Activated CD4-positive, alpha-beta T cell treated with anti-CD3 and anti-CD28 coated beads, Interleukin-2, amount 50 U/mL, for 1 hour (primary cell): ENCODE measurements at regions not wholly inside any gene's neighbourhood (a gene's known extent, or its start where the extent isn't known, plus 50 kb on each side); places are given as distances from the start of the nearest gene placed in this dataset.
"Not testable (repeated sequence)": the region's sequence is repeated elsewhere in the genome, so short reads cannot be mapped to it uniquely, and the experiment has no call there.

Experiments used
- DNase-seq: peaks from one replicate; pipeline ENCODE4 v3.0.0-alpha.2; 2020

DNA sequence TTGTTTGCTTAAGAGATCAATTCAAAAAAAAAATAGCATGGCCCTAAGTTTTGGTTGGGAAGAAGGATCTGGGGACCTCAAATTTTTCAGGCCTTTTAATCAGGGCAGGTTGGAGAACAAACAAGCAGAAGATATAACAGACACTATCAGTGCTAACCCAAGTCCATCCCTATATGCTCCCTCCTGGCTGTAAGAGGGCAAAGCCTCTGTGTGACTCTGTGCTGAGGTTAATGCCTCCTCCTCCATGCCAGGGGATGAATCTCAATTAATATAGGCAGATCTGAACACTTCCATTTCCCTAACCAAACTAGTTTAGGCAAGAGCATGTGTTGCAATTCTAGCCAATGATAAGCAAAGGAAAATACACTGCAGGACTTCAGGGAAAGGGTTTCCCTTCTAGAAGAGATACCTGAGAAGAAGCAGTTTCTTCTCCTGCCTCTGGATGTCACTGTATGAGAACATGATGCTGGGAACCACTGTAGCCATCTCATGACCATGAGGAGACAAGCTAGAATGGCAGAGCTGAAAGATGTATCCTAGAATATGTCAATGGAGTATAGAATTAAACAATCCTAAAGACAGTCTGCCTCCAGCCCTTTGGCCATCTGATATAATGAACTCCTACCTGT, 76.0 kb downstream of the CHD9NB start:
- DNase-seq, result no peak

DNA sequence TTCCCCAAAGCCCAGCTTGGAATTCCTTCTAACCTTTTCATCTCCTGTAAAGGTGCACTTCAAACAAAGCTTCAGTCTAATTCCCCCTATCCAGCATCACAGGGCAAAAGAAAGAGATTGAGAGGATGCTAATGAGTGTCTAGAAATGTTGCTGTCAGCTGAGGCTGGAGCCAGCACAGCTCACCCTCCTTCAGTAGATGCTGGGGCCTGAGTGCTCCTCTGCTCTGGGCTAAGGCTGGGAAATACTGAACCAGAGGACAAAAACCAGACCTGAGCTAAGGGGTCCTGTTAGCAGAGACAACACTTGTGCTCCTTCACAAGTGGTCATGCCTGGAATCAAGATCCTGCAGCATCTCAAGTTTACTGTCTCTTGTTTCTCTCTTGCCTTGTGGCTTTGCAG, 85.0 kb downstream of the CHD9NB start:
- no peak for DNase-seq

DNA sequence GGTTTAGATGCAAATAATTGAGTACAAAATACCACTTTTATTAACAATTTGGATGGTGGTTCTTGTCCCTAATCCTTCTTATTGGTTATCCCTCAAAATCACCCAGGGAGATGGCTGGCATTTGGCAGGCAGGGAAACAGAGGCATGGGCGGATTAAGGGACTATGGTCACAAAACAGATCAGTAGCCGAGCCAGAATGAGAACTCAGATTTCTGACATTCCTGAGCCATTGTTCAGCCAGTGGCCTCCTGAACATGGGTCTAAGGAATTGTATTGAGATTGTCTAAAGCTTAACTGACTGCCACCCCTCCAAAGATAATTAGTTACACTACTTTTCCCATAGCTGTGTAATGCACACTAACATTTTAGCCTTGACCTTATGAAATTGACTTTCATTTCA, 88.4 kb downstream of the CHD9NB start:
- DNase-seq, result no peak

DNA sequence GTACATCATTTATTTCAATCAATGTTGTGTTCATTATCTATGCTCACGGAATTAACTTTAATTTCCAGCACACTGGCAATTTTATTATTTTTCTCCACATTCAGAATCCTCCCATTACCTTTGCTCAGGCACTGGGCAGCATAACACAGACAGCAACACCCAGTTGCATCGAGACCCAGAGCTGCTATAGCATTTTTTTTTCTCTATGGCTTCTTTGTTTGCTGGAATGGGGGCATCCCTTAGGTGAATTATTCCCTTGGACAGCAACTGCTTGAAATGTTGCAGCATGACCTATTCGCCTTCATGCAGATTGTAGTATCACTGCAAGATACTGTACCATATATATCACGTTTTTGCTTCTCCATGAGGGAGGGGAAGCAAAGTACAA, 88.8 kb downstream of the CHD9NB start:
- no peak for DNase-seq

DNA sequence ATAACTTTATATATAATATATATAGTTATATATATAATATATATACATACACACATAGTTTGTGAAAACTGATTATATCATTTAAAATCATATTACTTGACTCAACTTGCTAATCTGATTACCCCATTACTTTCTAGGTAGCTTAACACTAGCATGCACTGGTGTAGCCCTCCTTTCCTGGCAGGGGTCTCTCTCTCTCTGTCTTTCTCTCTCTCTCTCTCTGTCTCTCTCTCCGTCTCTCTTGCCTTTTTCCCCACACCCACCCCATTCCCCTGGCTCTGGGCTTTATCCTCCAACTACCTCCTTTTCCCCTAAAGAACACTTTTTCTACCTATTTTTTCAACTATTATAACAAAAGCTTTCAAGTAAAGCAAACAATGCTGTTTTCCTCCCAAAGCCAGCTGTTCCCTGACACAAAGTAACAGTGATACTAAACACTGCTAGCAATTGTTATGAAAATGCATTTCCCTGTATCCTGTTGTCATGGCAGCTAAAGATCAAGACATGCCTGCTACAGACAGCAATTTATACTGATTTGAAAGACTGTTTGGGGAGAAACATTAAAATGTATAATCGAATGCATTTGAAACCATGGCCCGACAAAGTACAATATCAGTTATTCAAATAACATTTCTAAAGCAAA, 89.4 kb downstream of the CHD9NB start:
- DNase-seq, result no peak

DNA sequence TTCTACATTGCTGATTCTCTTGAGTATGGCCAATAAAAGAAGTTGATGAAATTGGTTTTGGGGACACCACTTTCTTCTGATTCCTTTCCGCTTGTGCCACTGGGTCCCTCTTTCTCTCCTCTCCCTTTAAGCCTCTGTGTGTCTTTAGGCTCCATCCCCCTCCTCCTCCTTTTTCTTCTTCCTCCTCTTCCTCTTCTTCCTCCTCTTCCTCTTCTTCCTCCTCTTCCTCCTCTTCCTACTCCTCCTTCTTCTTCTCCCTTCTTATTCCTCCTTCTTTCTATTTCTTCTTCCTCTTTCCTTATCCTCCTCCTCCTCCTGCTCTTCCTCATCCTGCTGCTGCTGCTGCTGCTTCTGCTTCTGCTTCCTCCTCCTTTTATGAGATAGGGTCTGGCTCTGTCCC, 93.7 kb downstream of the CHD9NB start:
- no peak for DNase-seq

DNA sequence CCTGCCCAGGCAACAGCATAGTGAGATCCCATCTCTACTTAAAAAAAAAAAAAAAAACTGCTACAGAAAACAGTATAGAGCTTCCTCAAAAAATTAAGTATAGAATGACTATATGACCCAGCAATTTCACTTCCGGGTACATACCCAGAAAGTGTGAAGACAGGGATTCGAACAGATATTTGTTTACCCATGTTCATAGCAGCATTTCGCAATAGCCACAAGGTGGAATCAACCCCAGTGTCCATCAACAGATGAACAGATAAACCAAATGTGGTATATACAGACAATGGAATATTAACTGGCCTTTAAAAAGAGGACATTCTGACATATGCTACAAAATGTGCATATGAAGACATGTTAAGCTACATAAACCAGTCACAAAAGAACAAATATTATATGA, 95.5 kb downstream of the CHD9NB start:
- DNase-seq, result no peak

DNA sequence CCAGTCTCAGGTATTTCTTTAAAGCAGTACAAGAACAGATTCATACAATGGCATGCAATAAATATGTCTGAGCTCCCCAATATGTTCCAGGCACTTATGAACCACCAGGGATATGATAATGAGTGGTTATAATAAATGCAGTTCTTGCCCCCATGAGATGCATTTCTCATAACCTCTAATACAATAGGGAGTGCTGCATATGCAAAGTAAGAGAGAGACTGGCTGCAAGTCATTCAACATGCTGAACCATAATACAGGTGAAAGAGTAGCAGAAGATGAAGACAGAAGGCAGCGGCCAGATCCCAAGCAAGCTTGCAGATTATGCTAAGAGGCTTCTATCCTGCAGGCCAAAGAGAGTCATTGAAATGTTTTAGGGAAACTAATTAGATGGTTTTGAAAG, 96.7 kb downstream of the CHD9NB start:
- no peak for DNase-seq

DNA sequence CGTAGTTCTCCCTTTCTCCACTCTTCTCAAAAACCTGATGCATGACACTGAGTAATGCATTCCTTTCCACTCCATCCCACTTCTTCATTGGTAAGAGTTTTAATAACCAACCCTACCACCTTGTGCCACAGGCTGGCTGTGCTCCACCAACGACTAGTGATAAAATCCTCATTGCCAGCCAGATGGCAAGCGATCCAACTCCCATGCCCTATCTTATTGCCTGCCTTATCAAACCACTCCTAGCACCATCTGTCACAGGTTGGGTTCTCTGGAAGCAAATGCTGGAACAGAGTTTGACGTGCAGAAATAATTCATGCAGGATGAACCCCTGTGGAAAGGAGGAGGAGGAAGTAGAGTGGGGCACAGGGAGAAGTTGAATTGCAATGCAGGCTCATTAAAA, 99.5 kb downstream of the CHD9NB start:
- no peak for DNase-seq

DNA sequence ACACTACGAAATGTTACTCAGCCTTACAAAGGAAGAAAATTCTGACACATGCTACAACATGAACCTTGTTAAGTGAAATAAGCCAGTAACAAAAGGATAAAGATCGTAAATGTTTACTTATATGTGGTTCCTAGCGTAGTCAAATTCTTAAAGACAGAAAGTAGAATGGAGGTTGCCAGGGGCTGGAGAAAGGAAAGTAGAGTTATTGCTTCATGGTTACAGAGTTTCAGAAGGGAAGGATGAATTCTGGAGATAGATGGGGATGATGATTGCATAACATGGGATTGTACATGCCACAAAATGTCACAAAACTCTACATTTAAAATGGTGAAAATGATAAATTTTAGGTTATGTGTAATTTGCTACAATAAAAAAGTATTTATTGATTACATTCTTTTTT, 103.8 kb downstream of the CHD9NB start:
- DNase-seq, result no peak

DNA sequence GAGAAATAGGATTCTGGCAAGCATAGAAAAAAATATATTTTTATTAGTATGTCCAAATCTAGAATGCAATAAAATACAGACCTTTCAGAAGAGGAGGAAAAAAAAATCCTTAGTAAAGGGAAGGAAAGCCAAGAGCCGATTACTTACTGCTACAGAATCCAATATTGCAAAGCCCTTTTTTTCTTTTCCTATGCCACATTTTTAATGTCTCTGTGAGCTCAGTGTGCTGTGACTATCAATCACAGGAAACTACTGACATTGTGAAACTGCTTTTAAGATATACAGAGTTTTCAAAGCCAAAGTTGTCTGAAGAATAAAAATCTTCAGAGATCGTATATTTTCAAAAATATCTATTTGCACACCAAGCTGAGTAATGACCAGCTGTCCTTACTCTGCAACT, 120.4 kb downstream of the CHD9NB start:
- no peak for DNase-seq

DNA sequence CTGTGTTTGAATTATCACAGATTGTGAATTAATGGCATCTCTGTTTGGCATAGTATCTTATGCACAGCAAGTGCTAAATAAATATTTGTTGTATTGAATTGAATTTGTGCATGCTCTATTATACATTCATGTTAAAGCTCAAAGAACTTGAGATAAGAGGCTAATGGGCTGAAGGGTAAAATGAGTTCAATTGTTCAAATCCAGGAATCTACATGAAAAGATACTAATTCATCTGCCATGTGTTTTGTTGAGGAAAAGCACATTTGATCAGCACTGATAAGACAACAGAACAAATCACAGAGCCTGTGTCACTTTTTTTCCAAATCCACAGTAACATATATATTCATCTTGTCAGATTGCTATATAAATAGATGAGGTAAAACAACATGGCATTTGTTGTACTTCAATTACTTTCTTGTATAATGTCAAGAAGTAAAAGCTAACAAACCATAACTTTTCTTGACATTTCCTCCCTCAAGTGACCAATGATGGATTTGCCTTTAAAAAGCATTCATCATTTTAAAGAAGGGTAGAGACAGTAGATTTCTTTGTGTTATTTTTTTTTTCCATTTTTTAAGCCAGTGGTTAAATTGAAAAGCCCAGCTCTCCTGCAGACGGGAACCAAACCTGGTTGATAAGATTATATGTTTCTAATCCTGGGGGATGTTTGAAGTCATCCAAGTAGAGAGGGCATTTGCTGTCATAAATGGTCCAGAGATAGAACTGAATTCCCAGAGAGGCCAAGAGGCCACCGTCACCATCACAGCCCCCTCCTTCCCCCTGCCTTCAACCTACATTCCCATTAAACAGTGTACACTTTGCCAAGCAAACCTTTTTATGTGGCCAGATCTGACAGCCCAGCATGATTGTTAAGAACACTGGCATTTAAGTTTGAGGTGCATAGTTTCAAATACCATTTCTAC, 123.0 kb downstream of the CHD9NB start:
- no peak for DNase-seq

DNA sequence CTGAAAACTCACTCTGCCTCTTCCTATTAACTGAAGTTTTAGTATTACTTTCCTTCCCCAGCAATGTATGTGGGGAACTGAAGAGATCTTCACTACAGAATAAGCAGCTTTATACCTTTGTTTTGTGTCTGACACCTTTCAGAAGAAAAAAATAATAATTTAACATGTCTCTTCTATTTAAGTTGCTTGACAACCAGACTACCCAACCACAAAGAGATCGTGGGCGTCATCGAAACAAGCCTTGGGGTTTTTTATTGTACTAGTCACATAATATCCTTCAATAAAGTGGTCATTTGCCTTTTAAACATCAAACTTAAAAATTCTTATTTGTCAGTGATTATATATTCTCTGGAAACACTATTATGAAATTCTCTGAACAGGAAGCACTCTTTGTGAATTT, 123.7 kb downstream of the CHD9NB start:
- no peak for DNase-seq

DNA sequence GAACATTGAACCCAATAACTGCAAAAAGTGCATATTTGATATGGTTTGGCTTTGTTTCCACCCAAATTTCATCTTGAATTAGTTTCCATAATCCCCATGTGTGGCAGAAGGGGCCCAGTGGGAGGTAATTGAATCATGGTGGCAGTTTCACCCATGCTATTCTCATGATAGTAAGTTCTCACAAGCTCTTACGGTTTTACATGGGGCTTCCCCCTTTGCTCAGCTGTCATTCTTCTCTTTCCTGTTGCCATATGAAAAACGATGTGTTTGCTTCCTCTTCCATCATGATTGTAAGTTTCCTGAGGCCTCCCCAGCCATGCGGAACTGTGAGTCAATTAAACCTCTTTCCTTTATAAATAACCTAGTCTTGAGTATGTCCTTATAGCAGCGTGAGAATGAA, 127.6 kb downstream of the CHD9NB start:
- DNase-seq, result no peak

DNA sequence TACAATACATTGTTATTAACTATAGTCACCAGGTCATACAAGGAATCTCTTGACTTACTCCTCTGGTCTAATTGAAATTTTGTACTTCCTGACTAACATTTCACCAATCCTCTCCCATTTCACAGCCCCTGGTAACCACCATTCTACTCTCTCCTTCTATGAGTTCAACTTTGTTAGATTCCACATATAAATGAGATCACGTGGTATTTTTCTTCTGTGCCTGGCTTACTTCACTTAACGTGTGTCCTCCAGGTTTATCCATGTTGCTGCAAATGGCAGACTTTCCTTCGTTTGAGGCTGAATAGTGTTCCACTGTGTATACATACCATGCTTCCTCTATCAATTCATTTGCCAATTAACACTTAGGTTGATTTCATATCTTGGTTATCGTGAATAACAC, 128.5 kb downstream of the CHD9NB start:
- no peak for DNase-seq

DNA sequence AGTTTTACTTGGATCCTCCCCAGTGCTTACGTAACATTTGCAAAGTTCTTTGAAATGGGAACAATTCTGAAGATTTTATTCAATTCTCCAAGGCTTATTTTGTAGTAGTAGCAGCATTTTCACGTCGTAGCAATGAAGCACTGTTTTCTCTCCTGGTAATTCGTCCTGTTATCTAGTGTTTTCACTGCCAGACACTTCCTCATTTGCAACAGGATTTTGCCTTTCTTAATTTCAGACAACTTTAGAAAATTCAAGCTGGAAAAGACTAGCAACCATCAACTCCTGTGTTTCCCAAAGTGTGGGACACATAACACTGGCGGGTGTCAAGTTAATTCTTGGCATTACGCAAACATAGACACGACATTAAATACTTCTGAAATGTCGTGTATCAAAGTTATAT, 131.6 kb downstream of the CHD9NB start:
- DNase-seq, result no peak

DNA sequence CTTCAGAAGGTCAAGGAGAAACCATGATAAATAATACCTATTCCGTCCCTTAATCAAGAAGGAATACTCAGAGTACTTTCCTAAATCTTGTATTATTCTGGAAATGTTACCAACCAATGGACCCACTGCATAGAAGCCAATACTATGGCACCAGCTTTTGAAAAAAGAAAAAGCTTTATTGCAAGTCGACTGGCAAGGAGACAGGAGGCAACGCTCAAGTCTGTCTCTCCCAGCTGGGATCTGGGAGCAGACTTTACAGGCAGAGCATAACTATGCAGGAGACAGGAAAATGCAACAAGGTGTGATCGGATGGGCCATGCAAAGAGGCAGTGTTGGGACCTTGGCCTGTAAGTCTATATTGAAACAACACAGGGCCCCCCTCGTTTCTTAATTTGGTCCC, 132.4 kb downstream of the CHD9NB start:
- no peak for DNase-seq

DNA sequence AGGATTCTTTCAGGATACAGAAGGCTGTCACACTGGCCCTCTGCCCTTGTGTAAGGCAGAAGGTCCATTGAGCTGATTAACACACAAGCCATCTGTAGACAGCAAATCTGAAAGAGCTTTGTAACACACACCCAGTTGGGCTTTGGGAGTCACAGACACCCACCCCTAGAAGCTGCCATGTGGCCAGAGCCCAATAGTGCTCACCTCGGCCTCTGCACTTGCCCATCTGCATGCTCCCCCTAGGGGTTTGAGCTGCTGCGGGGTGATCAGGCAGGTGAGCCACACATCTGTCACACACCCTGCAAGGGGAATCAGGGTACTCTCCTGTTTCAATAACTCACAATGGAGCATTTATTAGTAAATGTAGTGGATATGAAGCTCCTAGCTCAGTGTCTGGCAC, 138.3 kb downstream of the CHD9NB start:
- no peak for DNase-seq

DNA sequence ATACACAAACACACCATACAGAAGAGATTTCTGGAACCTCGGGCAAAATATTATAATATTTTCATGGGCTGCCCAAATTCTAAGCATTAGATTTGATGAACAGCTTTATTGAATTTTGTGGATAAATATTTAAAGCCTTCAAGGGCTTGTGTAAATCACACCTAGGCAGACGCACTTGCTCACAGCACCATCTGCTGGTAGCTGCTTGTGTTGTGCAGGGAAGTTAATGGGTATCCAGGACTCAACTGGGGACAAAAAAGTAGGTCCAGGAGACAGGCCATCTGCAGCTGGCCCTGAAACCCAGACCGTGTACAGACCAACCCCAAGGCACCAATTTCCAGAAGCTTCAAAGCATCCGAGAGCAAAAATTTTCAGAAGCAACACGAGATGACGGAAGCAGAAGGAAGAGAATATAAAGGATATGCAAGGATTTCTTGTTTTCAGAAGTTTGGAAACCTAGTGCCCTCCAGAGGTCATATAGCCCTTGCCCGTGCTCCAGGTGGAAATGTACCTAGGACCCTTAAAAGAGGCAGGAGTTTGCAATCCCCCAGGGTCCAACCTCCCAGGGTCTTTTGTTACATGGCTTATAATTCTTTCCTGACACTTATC, 140.0 kb downstream of the CHD9NB start:
- peak; percentile 1 for DNase-seq

DNA sequence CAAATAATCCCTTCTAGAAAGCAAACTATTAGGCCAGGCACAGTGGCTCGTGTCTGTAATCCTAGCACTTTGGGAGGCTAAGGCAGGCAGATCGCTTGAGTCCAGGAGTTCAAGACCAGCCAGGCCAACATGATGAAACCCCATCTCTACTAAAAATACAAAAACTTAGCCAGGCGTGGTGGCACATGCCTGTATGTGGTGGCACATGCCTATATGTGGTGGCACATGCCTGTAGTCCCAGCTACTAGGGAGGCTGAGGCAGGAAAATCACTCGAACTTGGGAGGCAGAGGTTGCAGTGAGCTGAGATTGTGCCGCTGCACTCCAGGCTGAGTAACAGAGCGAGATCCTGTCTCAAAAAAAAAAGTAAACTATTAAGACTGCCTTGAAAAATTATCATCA, 144.6 kb downstream of the CHD9NB start:
- not testable (repeated sequence) for DNase-seq

DNA sequence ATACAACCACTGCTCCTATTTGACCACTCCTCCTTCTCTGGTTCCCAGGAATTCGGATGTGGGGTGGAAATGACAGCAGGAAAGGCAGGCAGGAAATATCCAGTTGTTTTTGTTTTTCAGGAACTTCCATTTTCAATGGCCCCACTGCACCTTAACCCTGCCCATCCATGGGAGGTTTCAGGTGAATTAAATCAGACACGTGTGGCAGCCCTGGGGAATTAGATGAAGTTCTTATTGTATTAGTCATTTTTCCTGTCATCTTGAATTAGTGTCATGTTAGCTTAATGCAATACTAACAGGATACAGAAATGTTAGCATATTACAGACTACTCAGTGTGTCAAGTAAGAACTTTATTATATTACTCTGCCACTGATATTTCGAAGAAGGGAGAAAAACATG, 146.4 kb downstream of the CHD9NB start:
- DNase-seq, result no peak

DNA sequence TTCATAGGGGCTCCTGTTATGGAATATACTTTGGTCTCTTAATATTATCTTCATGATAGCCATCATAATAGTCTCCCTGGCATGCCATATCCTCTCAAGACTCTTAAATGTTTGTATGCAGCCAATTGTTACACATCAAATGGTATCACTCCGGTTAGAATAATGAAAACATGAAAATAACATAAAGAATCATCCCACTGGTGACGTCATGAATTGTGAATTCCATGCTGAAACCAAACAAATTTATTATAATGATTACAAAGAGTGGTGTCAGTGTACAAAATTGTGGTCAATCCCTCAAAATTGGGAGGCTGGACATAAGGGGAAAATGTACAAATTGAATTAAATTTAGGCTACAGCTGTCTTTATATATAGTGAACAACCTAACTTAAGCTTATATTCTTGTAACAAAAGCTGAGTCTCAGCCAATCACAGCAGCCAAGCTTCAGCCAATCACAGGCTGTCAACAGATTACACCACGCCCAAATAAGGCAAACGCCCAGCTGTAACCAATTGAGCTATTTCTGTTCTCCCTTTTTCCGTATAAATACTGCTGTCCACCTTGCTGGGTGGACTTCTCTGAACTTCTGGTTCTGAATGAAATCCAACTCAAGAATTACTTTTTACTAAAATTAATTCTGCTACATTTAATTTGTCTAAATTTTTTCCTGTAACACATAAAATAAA, 156.1 kb downstream of the CHD9NB start:
- DNase-seq, result no peak

DNA sequence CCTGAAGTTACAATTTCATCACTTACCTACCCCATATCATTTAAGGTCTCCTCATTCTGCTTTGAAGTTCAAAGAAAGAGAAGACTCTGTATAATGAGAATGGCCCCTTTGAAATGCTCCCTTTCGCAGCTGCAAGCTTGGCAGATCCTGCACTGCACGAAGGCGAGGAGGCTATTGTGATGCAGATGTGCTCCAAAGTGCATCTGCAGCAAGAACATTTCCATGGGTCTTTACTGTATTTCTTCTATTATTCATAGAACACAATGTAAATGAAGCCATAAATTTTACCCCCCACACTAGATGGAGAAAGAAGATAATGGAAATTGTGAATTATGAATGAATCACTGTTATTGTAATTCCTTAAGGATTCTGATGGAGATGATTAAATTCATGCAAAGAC, 178.7 kb downstream of the CHD9NB start:
- DNase-seq, result no peak
